NCI-H1417 treated with DMSO at 0.1 percent for 48 hours (cell line): ENCODE measurements at regions not wholly inside any gene's neighbourhood (a gene's known extent, or its start where the extent isn't known, plus 50 kb on each side); places are given as distances from the start of the nearest gene placed in this dataset.

Experiments used
- DNase-seq: peaks from one replicate; lab custom pipeline; 2025; lab: John Stamatoyannopoulos, UW

DNA sequence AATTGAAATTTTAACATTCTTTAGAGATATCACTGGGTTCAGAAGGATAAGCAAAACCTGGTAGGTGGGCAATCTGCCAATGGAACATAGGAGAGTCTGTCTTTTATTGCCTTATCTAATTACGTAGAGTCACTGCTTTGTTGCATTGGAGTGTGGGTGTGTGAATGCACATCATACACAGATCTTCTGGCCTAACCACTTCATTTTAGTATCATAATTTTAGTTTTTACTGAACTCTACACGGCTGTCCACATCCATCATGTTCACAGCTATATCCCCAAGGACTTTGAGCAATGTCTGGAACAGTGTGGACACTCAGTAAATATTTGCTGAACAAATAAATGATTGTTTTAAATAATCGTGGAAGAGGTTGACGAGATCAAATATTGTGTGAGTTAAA is 104.6 kb upstream of the AKIRIN2 start:
- DNase-seq, result peak; percentile 6

DNA sequence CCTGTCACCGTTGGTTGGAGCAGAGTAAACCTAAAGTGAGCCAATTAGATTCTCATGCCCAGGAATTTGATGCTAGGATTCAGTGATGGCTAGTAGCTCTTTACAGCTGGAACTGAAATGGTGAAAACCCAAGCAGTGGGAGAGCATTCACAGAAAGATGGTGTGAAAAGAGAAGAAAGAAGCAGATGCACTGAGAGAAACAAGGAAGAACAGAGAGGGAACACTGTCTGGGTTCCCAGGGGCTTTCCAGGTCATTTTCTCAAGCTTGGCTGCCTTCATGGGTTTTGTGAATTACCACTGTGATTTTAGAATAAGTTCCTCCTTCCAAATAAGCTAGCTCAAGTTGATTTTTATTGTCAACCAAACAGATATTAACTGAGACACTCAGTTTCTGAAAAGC is 104.1 kb upstream of the AKIRIN2 start:
- DNase-seq, result no peak

DNA sequence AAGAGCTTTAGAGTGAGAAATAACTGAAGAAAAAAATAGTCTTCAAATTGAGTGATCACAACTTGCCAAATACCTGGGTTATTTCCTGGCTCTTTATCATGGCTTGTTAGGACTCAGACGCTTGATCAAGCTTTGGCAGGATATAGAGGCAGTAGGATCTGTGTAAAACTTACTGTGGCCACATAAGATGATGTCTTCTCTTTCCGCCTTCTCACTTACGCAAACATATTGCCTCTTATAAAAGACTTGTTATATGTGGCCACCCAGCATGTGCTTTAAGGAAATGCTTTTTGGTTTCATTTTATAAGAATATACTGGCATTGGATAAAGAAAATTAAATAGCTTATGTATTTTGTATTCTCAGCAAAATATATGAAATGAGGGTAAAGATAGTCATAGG is 101.8 kb upstream of the AKIRIN2 start:
- no peak for DNase-seq

DNA sequence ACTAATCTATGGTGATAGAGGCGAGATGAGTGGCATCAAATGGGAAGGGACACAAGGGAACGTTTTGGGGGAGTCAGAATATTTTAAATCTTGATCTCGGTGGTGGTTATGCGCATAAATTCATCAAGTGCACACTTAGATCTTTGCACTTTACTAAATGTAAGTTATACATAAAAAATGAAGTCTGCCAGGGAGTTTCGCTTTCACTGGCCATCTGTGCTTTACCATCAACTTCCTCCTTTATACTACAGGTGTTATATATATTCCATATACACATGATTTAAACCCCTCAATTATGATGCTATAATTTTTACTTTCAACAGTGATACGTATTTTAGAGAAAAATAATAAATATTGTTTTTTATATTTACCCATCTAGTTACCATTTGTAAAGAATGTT is 97.6 kb upstream of the AKIRIN2 start:
- no peak for DNase-seq

DNA sequence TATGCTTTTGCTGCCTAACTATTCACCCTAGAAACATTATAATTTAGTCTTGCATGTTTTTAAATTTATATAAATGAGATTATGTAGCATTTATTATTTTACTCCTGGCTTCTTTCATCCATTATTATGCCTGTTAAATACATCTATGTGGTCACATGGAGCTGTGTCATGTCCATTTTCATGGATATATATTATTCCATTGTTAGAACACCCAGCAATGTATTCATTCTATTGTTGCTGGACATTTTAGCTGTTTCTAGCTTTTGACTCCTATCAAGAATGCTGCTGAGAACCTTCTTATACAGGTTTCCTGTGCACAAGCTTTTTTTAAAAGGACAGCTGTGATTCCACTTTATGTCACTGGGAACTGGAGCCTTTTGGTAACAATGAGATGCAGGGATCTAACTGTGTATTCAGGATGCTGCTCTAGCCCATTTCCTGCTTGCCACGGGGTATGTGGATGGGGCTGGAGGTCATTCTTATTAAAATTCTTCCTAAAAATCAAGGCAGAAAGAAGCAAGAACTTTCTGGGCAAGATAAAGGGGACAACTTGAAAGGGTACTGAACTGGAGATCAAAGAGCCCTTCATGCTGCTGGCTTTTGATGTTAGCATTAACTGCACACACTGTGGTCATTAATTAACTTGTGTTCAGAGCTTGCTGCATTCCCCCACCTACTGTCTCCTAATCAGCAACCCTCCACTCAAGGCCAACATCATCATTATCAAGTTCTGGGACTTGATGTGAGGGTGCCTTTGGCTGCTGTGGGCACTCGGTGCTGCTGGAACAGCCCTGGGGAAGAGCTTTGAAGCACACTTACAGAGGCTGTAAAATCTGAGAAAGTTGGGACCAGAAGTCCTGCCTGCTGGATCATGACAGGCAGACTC is 96.6 kb upstream of the AKIRIN2 start:
- no peak for DNase-seq

- DNase-seq, result no peak
Observed at GRCh38 chr6:87794922-87795885, 93.2 kb upstream of the AKIRIN2 start.

GRCh38 chr6:87793315-87793714 is 91.3 kb upstream of the AKIRIN2 start:
- DNase-seq, result no peak

- no peak for DNase-seq
Observed at GRCh38 chr6:87791982-87792381, 89.9 kb upstream of the AKIRIN2 start.

DNA sequence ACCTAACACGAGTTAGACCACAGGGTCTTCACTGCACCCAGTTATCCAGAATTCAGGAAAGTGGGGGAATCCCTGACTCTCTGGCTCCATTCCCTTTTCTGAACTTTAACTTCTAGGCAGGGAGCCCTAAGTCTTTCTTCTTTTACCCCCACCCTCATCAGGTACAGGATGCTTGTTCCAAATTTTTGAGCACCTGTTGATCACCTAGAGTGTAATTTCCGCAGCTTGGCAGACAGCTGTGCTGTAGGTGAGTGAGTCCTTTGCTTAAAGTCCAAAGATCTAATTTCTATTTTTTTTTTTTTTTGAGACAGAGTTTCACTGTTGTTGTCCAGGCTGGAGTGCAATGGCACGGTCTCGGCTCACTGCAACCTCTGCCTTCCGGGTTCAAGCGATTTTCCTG is 89.5 kb upstream of the AKIRIN2 start:
- no peak for DNase-seq

GRCh38 chr6:87791029-87791428 is 89.0 kb upstream of the AKIRIN2 start:
- no peak for DNase-seq

- no peak for DNase-seq
Observed at GRCh38 chr6:87789900-87790290, 87.9 kb upstream of the AKIRIN2 start.

- DNase-seq, result no peak
Observed at GRCh38 chr6:87789198-87789899, 87.3 kb upstream of the AKIRIN2 start.

DNA sequence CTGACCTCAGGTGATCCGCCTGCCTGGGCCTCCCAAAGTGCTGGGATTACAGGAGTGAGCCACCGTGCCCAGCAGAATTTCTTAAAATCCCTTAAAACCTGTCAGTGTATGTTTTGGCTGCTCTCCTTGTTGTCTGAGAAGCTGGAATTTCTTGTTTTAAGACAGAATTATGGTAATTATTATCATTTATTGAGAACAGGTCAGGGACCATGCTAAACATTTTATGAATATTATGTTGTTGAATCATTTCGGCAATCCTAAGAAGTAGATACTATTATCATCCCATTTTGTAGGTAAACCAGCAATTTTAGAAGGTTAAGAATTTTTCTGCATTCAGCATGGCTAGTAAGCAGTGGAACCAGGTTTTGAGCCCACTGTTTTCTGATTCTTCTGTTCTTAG is 86.1 kb upstream of the AKIRIN2 start:
- DNase-seq, result no peak

GRCh38 chr6:87785229-87785862 is 83.3 kb upstream of the AKIRIN2 start:
- DNase-seq, result no peak

DNA sequence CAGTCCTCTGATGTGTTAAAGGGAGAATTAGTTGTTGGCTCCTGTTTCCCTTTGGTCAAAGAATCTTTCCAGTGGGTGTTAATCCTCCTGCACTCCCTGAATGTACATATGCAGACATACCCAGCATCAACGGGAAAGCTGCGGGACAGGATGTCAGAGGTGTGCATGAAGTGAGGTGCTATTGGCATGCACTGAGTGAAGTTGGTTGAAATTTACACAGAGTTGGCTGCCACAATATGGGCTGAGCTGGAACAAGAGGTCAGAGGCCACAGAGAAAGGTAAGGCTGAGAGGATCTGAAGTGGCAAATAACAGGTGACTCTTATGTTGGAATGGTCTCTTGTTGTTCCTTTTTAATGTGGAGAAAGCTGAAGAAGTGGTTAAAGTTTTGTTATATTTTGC is 82.7 kb upstream of the AKIRIN2 start:
- DNase-seq, result no peak

- no peak for DNase-seq
Observed at GRCh38 chr6:87784051-87784450, 82.0 kb upstream of the AKIRIN2 start.

DNA sequence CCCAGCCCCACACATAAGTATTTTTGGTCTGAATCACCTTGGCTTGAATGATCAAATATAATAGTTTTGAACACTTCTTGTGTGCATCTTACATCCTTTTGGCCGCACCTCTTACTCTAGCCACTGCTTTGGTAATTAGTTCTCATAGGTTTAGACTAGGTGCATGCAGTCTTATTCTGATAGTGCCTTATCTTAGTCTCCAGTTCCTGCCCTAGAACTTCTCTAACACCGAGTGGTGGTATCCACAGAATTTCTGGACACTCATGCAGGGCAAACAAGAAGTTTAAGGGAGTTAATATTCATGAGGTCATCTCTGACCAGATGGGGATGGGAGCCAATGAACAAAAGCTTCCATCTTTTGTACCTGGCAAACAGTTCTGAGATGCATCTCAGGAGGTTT is 77.5 kb upstream of the AKIRIN2 start:
- DNase-seq, result no peak

GRCh38 chr6:87772597-87773530 is 70.8 kb upstream of the AKIRIN2 start:
- no peak for DNase-seq

- DNase-seq, result no peak
Observed at GRCh38 chr6:87767478-87767877, 65.4 kb upstream of the AKIRIN2 start.

DNA sequence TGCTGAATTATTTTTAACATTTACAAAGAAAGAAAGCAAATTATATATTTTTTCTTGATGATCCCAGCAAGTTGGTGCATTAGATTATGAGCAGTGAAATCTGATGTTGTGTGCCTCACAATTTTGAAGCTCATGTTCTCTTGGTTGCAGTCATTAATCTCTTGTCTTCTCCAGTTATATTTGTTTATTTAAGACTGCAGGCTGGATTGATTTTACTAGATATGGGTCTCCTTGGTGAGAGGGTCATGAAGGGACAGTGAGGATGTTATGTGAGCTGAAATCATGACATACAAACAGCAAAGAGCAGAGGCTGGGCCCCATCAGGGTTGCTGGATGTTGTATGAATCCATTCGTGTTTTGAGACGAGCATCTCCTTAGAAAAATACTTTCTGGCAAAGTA is 64.2 kb upstream of the AKIRIN2 start:
- no peak for DNase-seq

GRCh38 chr6:87763901-87764300 is 61.9 kb upstream of the AKIRIN2 start:
- DNase-seq, result no peak
